Ishikawa (cell line): ENCODE measurements at regions not wholly inside any gene's neighbourhood (a gene's known extent, or its start where the extent isn't known, plus 50 kb on each side); places are given as distances from the start of the nearest gene placed in this dataset.

ENCODE experiments used
- CEBPB ChIP-seq: IDR thresholded peaks from 2 replicates; pipeline ENCODE4 v1.6.1; 2012
- CREB1 ChIP-seq: IDR thresholded peaks from 2 replicates; pipeline ENCODE4 v1.6.1; 2012; ENCODE audit warnings: low read depth
- EGR1 ChIP-seq: IDR thresholded peaks from 2 replicates; pipeline ENCODE4 v1.6.1; 2012
- EP300 ChIP-seq: IDR thresholded peaks from 2 replicates; pipeline ENCODE4 v1.6.1; 2012; ENCODE audit warnings: borderline replicate concordance
- FOXM1 ChIP-seq: IDR thresholded peaks from 2 replicates; pipeline ENCODE4 v1.6.1; 2012; ENCODE audit warnings: low read depth, borderline replicate concordance
- MAX ChIP-seq: IDR thresholded peaks from 2 replicates; pipeline ENCODE4 v1.6.1; 2012
- NFIC ChIP-seq: IDR thresholded peaks from 2 replicates; pipeline ENCODE4 v1.6.1; 2012
- RAD21 ChIP-seq: IDR thresholded peaks from 2 replicates; pipeline ENCODE4 v1.6.1; 2012; ENCODE audit warnings: low read depth
- REST ChIP-seq: IDR thresholded peaks from 2 replicates; pipeline ENCODE4 v1.6.1; 2012; ENCODE audit warnings: low read depth, mild to moderate bottlenecking
- TAF1 ChIP-seq: IDR thresholded peaks from 2 replicates; pipeline ENCODE4 v1.6.1; 2012; ENCODE audit warnings: low read depth, mild to moderate bottlenecking
- TCF12 ChIP-seq: IDR thresholded peaks from 2 replicates; pipeline ENCODE4 v1.6.1; 2012; ENCODE audit warnings: low read depth
- TEAD4 ChIP-seq: IDR thresholded peaks from 2 replicates; pipeline ENCODE4 v1.6.1; 2012
- USF1 ChIP-seq: IDR thresholded peaks from 2 replicates; pipeline ENCODE4 v1.6.1; 2012
- YY1 ChIP-seq: IDR thresholded peaks from 2 replicates; pipeline ENCODE4 v1.6.1; 2012; ENCODE audit warnings: low read depth
- ZBTB7A ChIP-seq: IDR thresholded peaks from 2 replicates; pipeline ENCODE4 v1.6.1; 2012; ENCODE audit warnings: low read depth

GRCh38 chr2:174691201-174691779 is 73.0 kb downstream of the CHRNA1 start:
- no peak for TF ChIP-seq USF1
- TF ChIP-seq TEAD4, result no peak
- no peak for TF ChIP-seq REST
- no peak for TF ChIP-seq TAF1
- TF ChIP-seq NFIC, result no peak
- TF ChIP-seq ZBTB7A, result no peak
- no peak for TF ChIP-seq CEBPB

GRCh38 chr2:174690026-174690425 is 74.2 kb downstream of the CHRNA1 start:
- TF ChIP-seq FOXM1 (no peak), NFIC (no peak), ZBTB7A (no peak), TCF12 (no peak), CEBPB (no peak), TAF1 (no peak), TEAD4 (no peak), RAD21 (no peak), REST (no peak), EGR1 (no peak), MAX (no peak), YY1 (no peak), EP300 (no peak), CREB1 (no peak), USF1 (no peak)

GRCh38 chr2:174688079-174688478 is 76.2 kb downstream of the CHRNA1 start:
- no peak for TF ChIP-seq USF1
- TF ChIP-seq EGR1, result no peak
- TF ChIP-seq CEBPB, result no peak
- peak; percentile 35 for TF ChIP-seq RAD21
- TF ChIP-seq MAX, result no peak

- no peak for TF ChIP-seq TAF1
- TF ChIP-seq MAX, result no peak
- no peak for TF ChIP-seq YY1
- TF ChIP-seq TEAD4, result no peak
- no peak for TF ChIP-seq RAD21
- TF ChIP-seq FOXM1, result no peak
- TF ChIP-seq NFIC, result no peak
Measured at GRCh38 chr2:174686430-174686829, 77.8 kb downstream of the CHRNA1 start.

GRCh38 chr2:174683392-174683759 is 80.9 kb downstream of the CHRNA1 start:
- TF ChIP-seq TEAD4 (no peak), EGR1 (no peak), CREB1 (no peak), EP300 (no peak), YY1 (no peak), TCF12 (no peak)

GRCh38 chr2:174682578-174683391 is 81.5 kb downstream of the CHRNA1 start:
- no peak for TF ChIP-seq USF1
- no peak for TF ChIP-seq TCF12
- TF ChIP-seq FOXM1, result no peak
- TF ChIP-seq EP300, result no peak
- TF ChIP-seq YY1, result no peak
- no peak for TF ChIP-seq EGR1
- no peak for TF ChIP-seq CEBPB
- no peak for TF ChIP-seq TEAD4
- no peak for TF ChIP-seq NFIC
- no peak for TF ChIP-seq REST
- no peak for TF ChIP-seq CREB1
- TF ChIP-seq MAX, result no peak; the same call in 1 of the 2 replicates
- no peak for TF ChIP-seq ZBTB7A
- TF ChIP-seq TAF1, result no peak
